ENCODE measurements at regions not wholly inside any gene's neighbourhood (a gene's known extent, or its start where the extent isn't known, plus 50 kb on each side); places are given as distances from the start of the nearest gene placed in this dataset.

DNA sequence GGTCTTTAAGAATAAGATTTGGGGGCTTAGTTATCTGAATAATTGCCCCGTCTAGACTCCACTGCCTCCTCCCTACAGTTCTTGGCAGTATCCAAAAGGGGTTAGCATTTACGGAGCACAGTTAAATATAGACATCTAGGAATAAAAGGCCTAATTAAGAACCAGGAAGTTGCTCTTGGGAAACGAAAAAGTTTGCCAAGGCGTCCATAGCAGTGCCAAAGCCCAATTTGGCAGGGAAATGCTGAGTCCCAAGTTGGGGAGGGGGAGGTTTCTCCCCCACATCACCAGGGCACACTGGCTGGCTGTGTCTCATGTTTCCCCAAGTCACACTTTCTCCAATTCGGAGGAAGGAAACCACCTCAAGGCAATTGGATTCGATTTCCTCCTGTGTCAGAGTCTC lies 338.7 kb downstream of the FBXW7 start:
- TF ChIP-seq, protein P1, sequence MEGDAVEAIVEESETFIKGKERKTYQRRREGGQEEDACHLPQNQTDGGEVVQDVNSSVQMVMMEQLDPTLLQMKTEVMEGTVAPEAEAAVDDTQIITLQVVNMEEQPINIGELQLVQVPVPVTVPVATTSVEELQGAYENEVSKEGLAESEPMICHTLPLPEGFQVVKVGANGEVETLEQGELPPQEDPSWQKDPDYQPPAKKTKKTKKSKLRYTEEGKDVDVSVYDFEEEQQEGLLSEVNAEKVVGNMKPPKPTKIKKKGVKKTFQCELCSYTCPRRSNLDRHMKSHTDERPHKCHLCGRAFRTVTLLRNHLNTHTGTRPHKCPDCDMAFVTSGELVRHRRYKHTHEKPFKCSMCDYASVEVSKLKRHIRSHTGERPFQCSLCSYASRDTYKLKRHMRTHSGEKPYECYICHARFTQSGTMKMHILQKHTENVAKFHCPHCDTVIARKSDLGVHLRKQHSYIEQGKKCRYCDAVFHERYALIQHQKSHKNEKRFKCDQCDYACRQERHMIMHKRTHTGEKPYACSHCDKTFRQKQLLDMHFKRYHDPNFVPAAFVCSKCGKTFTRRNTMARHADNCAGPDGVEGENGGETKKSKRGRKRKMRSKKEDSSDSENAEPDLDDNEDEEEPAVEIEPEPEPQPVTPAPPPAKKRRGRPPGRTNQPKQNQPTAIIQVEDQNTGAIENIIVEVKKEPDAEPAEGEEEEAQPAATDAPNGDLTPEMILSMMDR (conservative IDR thresholded peaks at IDR 0.05; ENCODE audit: low read depth, low read length), result no peak
- Histone ChIP-seq H3K27me3 (ENCODE audit: insufficient read depth, low read depth) (no peaks in the 10 kb centered on the region), H2AFZ (ENCODE audit: low read depth) (no peak overlapping the region)

DNA sequence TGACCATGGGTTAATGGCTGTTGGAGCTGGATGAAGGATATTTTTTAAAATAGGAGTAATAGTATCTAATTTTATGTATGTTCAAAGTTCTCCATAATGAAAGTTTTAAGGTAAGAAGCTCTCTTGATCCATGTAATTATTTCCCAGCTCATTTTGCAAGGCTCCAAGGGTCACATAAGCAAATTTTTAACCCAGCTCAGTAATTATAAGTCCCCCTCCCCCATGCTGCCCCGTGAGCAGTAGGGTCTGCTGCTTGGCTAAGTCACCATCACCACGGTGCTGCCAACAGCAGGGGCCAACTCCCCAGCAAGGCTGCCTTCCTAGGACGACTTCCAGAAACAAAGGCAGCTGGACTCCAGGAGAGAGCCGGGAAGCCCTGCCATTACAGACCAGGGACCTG lies 340.0 kb downstream of the FBXW7 start:
- no peaks in the 10 kb centered on the region for H3K36me3 ChIP-seq (ENCODE audit: insufficient read depth)
- TF ChIP-seq, protein P1 (conservative IDR thresholded peaks at IDR 0.05; ENCODE audit: low read depth, low read length), result no peak
- no peaks in the 10 kb centered on the region for H3K27me3 ChIP-seq (ENCODE audit: insufficient read depth, low read depth)
- H4K20me1 ChIP-seq (ENCODE audit: insufficient read depth), result no peaks in the 10 kb centered on the region
- H3K4me1 ChIP-seq (ENCODE audit: low read depth, poor library complexity, severe bottlenecking), result no peaks in the 10 kb centered on the region
- no peaks in the 10 kb centered on the region for H3K79me2 ChIP-seq (ENCODE audit: insufficient read depth, low read depth)
- H3K4me2 ChIP-seq, result no peak overlapping the region
- no peak overlapping the region for H3K27ac ChIP-seq
- H2AFZ ChIP-seq (ENCODE audit: low read depth), result no peak overlapping the region
- no peak overlapping the region for H3K4me3 ChIP-seq (IDR thresholded peaks at IDR 0.05; ENCODE audit: insufficient read depth, low read depth, low read length)
- H3K9ac ChIP-seq, result no peak overlapping the region

More for the DNA sequence above, 338.7 kb downstream of the FBXW7 start:
- no peaks in the 10 kb centered on the region for H3K4me1 ChIP-seq (ENCODE audit: low read depth, poor library complexity, severe bottlenecking)
- no peak overlapping the region for H3K9ac ChIP-seq
- H4K20me1 ChIP-seq (ENCODE audit: insufficient read depth), result no peaks in the 10 kb centered on the region
- H3K27ac ChIP-seq, result no peak overlapping the region
- no peaks in the 10 kb centered on the region for H3K36me3 ChIP-seq (ENCODE audit: insufficient read depth)
- H3K79me2 ChIP-seq (ENCODE audit: insufficient read depth, low read depth), result no peaks in the 10 kb centered on the region
- no peak overlapping the region for H3K4me3 ChIP-seq (IDR thresholded peaks at IDR 0.05; ENCODE audit: insufficient read depth, low read depth, low read length)
- no peak overlapping the region for H3K4me2 ChIP-seq

- TF ChIP-seq, protein P1 (conservative IDR thresholded peaks at IDR 0.05; ENCODE audit: low read depth, low read length), result no peak
- Histone ChIP-seq H3K27me3 (ENCODE audit: insufficient read depth, low read depth) (no peaks in the 10 kb centered on the region), H3K27ac (no peak overlapping the region), H3K4me1 (ENCODE audit: low read depth, poor library complexity, severe bottlenecking) (no peaks in the 10 kb centered on the region), H4K20me1 (ENCODE audit: insufficient read depth) (no peaks in the 10 kb centered on the region), H3K36me3 (ENCODE audit: insufficient read depth) (no peaks in the 10 kb centered on the region), H2AFZ (ENCODE audit: low read depth) (no peak overlapping the region), H3K4me3 (IDR thresholded peaks at IDR 0.05; ENCODE audit: insufficient read depth, low read depth, low read length) (no peak overlapping the region), H3K79me2 (ENCODE audit: insufficient read depth, low read depth) (no peaks in the 10 kb centered on the region), H3K9ac (no peak overlapping the region), H3K4me2 (no peak overlapping the region)
These were observed 342.8 kb downstream of the FBXW7 start for GRCh38 chr4:152193059-152193458.

GRCh38 chr4:152190907-152191306 lies 345.0 kb downstream of the FBXW7 start:
- no peak overlapping the region for H3K9ac ChIP-seq

More at GRCh38 chr4:152190907-152191306, 345.0 kb downstream of the FBXW7 start:
- H3K36me3 ChIP-seq (ENCODE audit: insufficient read depth), result no peaks in the 10 kb centered on the region
- H4K20me1 ChIP-seq (ENCODE audit: insufficient read depth), result no peaks in the 10 kb centered on the region
- TF ChIP-seq, protein P1 (conservative IDR thresholded peaks at IDR 0.05; ENCODE audit: low read depth, low read length), result no peak
- H2AFZ ChIP-seq (ENCODE audit: low read depth), result no peak overlapping the region
- H3K27me3 ChIP-seq (ENCODE audit: insufficient read depth, low read depth), result no peaks in the 10 kb centered on the region
- no peaks in the 10 kb centered on the region for H3K79me2 ChIP-seq (ENCODE audit: insufficient read depth, low read depth)
- H3K4me1 ChIP-seq (ENCODE audit: low read depth, poor library complexity, severe bottlenecking), result no peaks in the 10 kb centered on the region
- no peak overlapping the region for H3K4me2 ChIP-seq
- H3K27ac ChIP-seq, result no peak overlapping the region
- no peak overlapping the region for H3K4me3 ChIP-seq (IDR thresholded peaks at IDR 0.05; ENCODE audit: insufficient read depth, low read depth, low read length)
